ENCODE measurements at regions not wholly inside any gene's neighbourhood (a gene's known extent, or its start where the extent isn't known, plus 50 kb on each side); places are given as distances from the start of the nearest gene placed in this dataset.

DNA sequence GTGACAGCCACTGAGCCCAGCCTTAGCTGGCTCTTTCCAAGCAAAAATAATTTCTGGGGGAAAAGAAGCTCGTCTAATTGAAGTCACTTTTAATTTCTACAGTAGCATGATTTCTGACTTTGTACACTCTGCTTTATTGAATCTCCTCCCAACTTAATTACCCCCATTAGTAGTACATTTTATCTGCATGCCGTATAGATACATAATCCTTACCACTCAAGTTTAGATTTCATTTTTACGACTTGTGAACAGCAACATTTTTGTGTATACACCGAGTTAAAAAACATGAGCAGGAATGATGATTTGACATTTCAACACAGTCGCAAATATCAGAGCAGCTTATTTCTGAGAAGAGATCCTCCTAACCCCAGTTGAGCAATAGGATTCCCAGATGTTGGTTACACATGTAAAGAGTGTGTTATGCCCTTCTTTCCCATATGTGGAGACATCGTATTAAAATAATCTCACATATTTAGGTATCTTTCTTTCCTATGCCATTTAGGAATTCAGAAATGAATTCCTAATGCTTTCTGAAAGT, 127.3 kb upstream of the MTHFD1L start:
- TF ChIP-seq, protein P1, sequence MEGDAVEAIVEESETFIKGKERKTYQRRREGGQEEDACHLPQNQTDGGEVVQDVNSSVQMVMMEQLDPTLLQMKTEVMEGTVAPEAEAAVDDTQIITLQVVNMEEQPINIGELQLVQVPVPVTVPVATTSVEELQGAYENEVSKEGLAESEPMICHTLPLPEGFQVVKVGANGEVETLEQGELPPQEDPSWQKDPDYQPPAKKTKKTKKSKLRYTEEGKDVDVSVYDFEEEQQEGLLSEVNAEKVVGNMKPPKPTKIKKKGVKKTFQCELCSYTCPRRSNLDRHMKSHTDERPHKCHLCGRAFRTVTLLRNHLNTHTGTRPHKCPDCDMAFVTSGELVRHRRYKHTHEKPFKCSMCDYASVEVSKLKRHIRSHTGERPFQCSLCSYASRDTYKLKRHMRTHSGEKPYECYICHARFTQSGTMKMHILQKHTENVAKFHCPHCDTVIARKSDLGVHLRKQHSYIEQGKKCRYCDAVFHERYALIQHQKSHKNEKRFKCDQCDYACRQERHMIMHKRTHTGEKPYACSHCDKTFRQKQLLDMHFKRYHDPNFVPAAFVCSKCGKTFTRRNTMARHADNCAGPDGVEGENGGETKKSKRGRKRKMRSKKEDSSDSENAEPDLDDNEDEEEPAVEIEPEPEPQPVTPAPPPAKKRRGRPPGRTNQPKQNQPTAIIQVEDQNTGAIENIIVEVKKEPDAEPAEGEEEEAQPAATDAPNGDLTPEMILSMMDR (conservative IDR thresholded peaks at IDR 0.05), result no peak
- no peak for TF ChIP-seq EZH2 (IDR thresholded peaks at IDR 0.05; ENCODE audit: low read depth)

All from PC-9 (cell line).